ENCODE measurements at regions not wholly inside any gene's neighbourhood (a gene's known extent, or its start where the extent isn't known, plus 50 kb on each side); places are given as distances from the start of the nearest gene placed in this dataset.
"Not testable (repeated sequence)": the region's sequence is repeated elsewhere in the genome, so short reads cannot be mapped to it uniquely, and the experiment has no call there.

- DNase-seq: not testable (repeated sequence)
Measured at GRCh38 chr7:97928844-97929243, 56.6 kb upstream of the ASNS start.

GRCh38 chr7:97927790-97928748 lies 55.9 kb upstream of the ASNS start:
- DNase-seq: peak; percentile 77

Measured in right forelimb (tissue), 1 donor.